Natural killer cell (primary cell): ENCODE measurements at regions not wholly inside any gene's neighbourhood (a gene's known extent, or its start where the extent isn't known, plus 50 kb on each side); places are given as distances from the start of the nearest gene placed in this dataset.
A peak's percentile ranks its signal among the peaks of the same experiment; 100 is the strongest.

Experiments used
- ATAC-seq, 3 donors: fragments of 150-1000 bp in 2 of 3; fragments of 200-7000 bp in 1 of 3; cut with Tn5 transposase; 1 replicate in 1 of 3; 2 replicates in 2 of 3; pipeline ENCODE4 v1.10.0; 2021; ENCODE audit warnings: mild to moderate bottlenecking in 2 of 3, moderate library complexity in 2 of 3
- DNase-seq, 2 donors: peaks; one replicate each; pipeline versions ENCODE4 v3.0.0 to v3.0.0-alpha.2; 2013 to 2021; ENCODE audit warnings: mixed read lengths in 1 of 2
- H3K27ac ChIP-seq: one replicate; pipeline ENCODE4 v1.5.1; 2013; ENCODE audit warnings: mild to moderate bottlenecking, low read length
- H3K27me3 ChIP-seq: one replicate; pipeline ENCODE4 v1.6.1; 2013; ENCODE audit warnings: low read length; ENCODE audit not compliant: control insufficient read depth, insufficient read depth
- H3K36me3 ChIP-seq: one replicate; pipeline ENCODE4 v1.6.1; 2013; ENCODE audit warnings: low read length; ENCODE audit not compliant: control insufficient read depth, insufficient read depth
- H3K4me1 ChIP-seq: one replicate; pipeline ENCODE4 v1.6.1; 2013; ENCODE audit warnings: low read length; ENCODE audit not compliant: control insufficient read depth, insufficient read depth
- H3K4me3 ChIP-seq: one replicate; pipeline ENCODE4 v1.5.1; 2013; ENCODE audit warnings: low read length
- H3K9me3 ChIP-seq: one replicate; pipeline ENCODE4 v1.6.1; 2013; ENCODE audit warnings: low read length; ENCODE audit not compliant: control insufficient read depth, insufficient read depth
- H3K27ac Mint-ChIP-seq, 2 donors: one replicate each; pipeline ENCODE4 v1.8.0; 2022; ENCODE audit warnings: mild to moderate bottlenecking in 2 of 2, mixed read lengths in 2 of 2, moderate library complexity in 1 of 2
- H3K27me3 Mint-ChIP-seq, 2 donors: one replicate each; pipeline ENCODE4 v1.8.0; 2022; ENCODE audit warnings: low read depth in 2 of 2, mixed read lengths in 2 of 2
- H3K36me3 Mint-ChIP-seq: one replicate; pipeline ENCODE4 v1.8.0; 2022; ENCODE audit warnings: mixed read lengths
- H3K4me1 Mint-ChIP-seq, 2 donors: one replicate each; pipeline ENCODE4 v1.8.0; 2022; ENCODE audit warnings: mixed read lengths in 2 of 2
- H3K4me3 Mint-ChIP-seq: one replicate; pipeline ENCODE4 v1.8.0; 2022; ENCODE audit warnings: mild to moderate bottlenecking, moderate library complexity, mixed read lengths
- H3K9me3 Mint-ChIP-seq, 2 donors: one replicate each; pipeline ENCODE4 v1.8.0; 2022; ENCODE audit warnings: mixed read lengths in 2 of 2
- WGBS: methylation state at CpG from one replicate; pipeline ENCODE4 v1.1.7; 2013; ENCODE audit warnings: missing lambda C conversion rate; ENCODE audit not compliant: insufficient coverage; 5-methylcytosine and 5-hydroxymethylcytosine counted together
- intact Hi-C: fragments of 100-400 bp; cut with micrococcal nuclease; formaldehyde crosslinking; loops from one replicate; pipeline ENCODE4 v1.14.2; 2022
- TF ChIP-seq, protein P1 (sequence below): fragments of 200-600 bp; IDR thresholded peaks from one replicate; pipeline ENCODE4 v1.8.0; 2022; ENCODE audit warnings: antibody characterized with exemption

DNA sequence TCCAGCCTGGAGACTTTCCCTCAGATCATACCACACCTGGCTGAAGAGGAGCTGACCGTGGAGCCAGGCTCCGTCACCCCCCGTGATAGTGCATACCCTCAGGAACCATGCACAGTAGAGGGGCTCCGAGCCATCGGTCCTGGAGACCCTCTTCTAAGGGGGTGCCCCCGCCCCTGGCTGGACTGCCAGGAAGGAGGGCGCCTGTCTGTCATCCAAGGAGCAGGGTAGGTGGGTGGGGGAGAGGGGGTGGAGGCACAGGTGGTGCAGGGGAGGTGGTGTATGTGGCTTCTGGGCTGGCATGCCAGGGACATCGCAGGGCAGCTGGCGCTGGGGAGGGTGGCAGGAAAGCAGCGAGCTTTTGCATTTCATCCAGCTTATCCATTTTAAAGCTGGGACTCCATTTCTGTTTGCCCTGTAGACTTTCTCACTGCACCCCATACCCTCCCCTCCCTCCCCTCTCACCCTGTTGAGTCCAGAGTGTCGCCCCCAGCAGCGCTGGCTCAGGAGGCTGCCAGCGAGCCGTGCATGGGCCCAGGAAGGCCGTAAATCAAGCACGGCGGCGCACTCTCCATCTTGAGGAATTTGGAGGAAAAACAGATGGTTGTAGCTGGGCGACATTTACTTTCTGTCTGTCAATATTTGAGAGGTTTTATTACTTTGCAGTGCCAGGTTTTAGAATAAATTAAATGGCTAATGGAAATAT, 56.2 kb upstream of the HS6ST1 start:
- intact Hi-C loops: no loop called here
- Mint-ChIP-seq H3K36me3 (no peaks in the 10 kb centered on the region), H3K27ac (no peak overlapping the region), H3K4me3 (no peak overlapping the region), H3K9me3 (no peaks in the 10 kb centered on the region), H3K27me3 (peaks cover 0 to 3% of the 10 kb centered on the region in 2 donors), H3K4me1 (peaks cover 17 to 21% of the 10 kb centered on the region in 2 donors)
- no peak overlapping the region for H3K27ac ChIP-seq
- no peak overlapping the region for H3K4me3 ChIP-seq
- 84% methylated on average over 18 of the region's 19 CpGs for WGBS
- DNase-seq: peak in 1 of 2 donors; percentile 2
- no peak for ATAC-seq
- no peaks in the 10 kb centered on the region for H3K36me3 ChIP-seq
- no peaks in the 10 kb centered on the region for H3K9me3 ChIP-seq
- TF ChIP-seq, protein P1, sequence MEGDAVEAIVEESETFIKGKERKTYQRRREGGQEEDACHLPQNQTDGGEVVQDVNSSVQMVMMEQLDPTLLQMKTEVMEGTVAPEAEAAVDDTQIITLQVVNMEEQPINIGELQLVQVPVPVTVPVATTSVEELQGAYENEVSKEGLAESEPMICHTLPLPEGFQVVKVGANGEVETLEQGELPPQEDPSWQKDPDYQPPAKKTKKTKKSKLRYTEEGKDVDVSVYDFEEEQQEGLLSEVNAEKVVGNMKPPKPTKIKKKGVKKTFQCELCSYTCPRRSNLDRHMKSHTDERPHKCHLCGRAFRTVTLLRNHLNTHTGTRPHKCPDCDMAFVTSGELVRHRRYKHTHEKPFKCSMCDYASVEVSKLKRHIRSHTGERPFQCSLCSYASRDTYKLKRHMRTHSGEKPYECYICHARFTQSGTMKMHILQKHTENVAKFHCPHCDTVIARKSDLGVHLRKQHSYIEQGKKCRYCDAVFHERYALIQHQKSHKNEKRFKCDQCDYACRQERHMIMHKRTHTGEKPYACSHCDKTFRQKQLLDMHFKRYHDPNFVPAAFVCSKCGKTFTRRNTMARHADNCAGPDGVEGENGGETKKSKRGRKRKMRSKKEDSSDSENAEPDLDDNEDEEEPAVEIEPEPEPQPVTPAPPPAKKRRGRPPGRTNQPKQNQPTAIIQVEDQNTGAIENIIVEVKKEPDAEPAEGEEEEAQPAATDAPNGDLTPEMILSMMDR: no peak
- H3K4me1 ChIP-seq: peaks cover 35% of the 10 kb centered on the region
- peaks cover 15% of the 10 kb centered on the region for H3K27me3 ChIP-seq

DNA sequence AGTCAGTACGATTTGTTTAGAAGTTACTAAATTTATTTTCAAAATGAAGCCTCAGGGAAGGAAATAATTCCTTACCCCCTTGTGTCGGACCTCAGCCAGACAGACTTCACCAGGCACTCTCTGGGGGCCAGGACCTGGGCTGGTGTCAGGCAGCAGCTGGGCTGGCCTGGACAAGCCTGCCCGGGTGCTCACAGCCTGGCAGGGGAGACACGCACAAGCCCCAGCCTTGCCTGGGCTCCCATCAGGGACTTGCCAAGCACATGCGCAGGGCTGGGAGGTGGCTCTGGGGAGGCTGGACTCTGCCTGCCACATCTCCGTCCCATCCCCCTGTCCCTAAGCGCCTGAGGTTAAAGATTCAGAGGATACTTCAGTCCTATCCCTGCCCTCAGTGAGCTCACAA, 56.8 kb upstream of the HS6ST1 start:
- no peak overlapping the region for H3K4me3 ChIP-seq
- DNase-seq (no peak), ATAC-seq (no peak)
- H3K4me3 Mint-ChIP-seq: no peak overlapping the region
- no peak overlapping the region for H3K27ac Mint-ChIP-seq
- peaks cover 35% of the 10 kb centered on the region for H3K4me1 ChIP-seq
- 94% methylated on average over 7 of the region's 7 CpGs for WGBS
- H3K27me3 Mint-ChIP-seq: peaks cover 0 to 3% of the 10 kb centered on the region in 2 donors
- no peaks in the 10 kb centered on the region for H3K9me3 Mint-ChIP-seq
- H3K36me3 ChIP-seq: no peaks in the 10 kb centered on the region
- H3K27ac ChIP-seq: no peak overlapping the region
- peaks cover 17 to 21% of the 10 kb centered on the region in 2 donors for H3K4me1 Mint-ChIP-seq
- TF ChIP-seq, protein P1: no peak
- peaks cover 15% of the 10 kb centered on the region for H3K27me3 ChIP-seq
- intact Hi-C loops: no loop called here
- no peaks in the 10 kb centered on the region for H3K36me3 Mint-ChIP-seq
- H3K9me3 ChIP-seq: no peaks in the 10 kb centered on the region

DNA sequence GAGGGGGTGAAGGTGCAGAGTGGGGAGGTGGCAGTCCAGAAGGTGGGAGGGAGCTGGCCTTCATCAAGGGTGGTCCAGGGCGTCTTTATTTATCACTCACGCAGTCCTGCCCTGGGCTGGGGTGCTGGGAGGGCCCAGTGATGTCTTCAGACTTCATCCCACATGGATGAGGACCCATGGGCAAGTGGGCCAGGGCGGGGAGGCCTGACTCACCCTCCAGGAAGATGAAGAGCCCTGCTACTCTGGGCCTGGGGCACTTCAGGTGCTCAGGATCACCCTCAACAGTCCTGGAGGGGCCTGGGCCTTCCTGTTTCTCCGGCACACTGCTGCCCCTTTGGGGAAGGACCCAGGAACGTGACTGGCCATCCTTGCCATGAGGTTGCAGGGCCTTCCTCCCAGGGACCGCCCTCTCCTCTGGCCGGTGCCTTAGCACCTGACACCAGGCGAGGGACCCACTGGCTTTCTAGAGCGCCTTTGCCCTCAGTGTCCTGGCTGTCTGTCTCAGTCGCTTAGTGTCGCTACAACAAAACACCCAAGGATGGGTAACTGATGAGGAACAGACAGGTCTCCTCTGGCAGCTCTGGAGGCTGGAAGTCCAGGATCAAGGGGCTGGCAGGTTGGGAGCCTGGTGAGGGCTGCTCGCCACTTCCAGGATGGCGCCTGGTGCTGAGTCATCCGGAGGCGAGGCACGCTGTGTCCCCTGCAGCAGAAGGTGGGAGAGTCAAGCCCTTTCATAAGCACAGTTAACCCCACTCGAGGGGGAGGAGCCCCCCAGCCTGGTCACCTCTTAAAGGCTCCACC, 57.8 kb upstream of the HS6ST1 start:
- WGBS: 88% methylated on average over 17 of the region's 17 CpGs
- DNase-seq (no peak), ATAC-seq (no peak)

More for the DNA sequence above, 57.8 kb upstream of the HS6ST1 start:
- no peak overlapping the region for H3K27ac ChIP-seq
- intact Hi-C loops: no loop called here
- H3K4me1 Mint-ChIP-seq: peaks cover 17 to 21% of the 10 kb centered on the region in 2 donors
- H3K4me3 Mint-ChIP-seq: no peak overlapping the region
- no peaks in the 10 kb centered on the region for H3K9me3 ChIP-seq
- no peaks in the 10 kb centered on the region for H3K9me3 Mint-ChIP-seq
- H3K36me3 ChIP-seq: no peaks in the 10 kb centered on the region
- H3K4me3 ChIP-seq: no peak overlapping the region
- TF ChIP-seq, protein P1: no peak
- H3K27me3 ChIP-seq: peaks cover 18% of the 10 kb centered on the region
- no peak overlapping the region for H3K27ac Mint-ChIP-seq
- H3K27me3 Mint-ChIP-seq: peaks cover 0 to 3% of the 10 kb centered on the region in 2 donors
- H3K36me3 Mint-ChIP-seq: no peaks in the 10 kb centered on the region
- peaks cover 40% of the 10 kb centered on the region for H3K4me1 ChIP-seq
